CMK (cell line): ENCODE measurements at regions not wholly inside any gene's neighbourhood (a gene's known extent, or its start where the extent isn't known, plus 50 kb on each side); places are given as distances from the start of the nearest gene placed in this dataset.
A peak's percentile ranks its signal among the peaks of the same experiment; 100 is the strongest.
"Not testable (repeated sequence)": the region's sequence is repeated elsewhere in the genome, so short reads cannot be mapped to it uniquely, and the experiment has no call there.

Experiments used
- DNase-seq: peaks from one replicate; pipeline ENCODE4 v3.0.0-alpha.2; 2010; ENCODE audit warnings: low read depth

DNA sequence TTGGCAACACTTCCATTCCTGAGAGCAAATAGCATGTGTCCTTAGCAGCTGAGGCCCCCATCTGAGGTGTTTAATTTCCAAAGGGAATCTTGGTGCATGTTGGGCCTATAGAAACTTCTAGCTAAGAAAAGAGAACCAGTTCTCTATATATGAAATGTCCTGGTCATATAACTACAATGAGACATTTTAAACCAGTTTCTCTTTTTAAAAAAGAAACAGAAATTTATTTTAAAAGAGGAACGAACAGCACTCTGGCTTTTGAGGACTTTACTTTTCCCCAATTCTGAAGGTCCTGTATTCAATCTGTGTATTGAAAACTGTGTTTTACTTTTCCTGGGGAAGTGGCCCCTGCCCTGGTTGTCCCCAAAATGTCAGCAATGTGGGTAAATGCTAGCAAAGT lies 94.0 kb upstream of the FOXN2 start:
- no peak for DNase-seq

DNA sequence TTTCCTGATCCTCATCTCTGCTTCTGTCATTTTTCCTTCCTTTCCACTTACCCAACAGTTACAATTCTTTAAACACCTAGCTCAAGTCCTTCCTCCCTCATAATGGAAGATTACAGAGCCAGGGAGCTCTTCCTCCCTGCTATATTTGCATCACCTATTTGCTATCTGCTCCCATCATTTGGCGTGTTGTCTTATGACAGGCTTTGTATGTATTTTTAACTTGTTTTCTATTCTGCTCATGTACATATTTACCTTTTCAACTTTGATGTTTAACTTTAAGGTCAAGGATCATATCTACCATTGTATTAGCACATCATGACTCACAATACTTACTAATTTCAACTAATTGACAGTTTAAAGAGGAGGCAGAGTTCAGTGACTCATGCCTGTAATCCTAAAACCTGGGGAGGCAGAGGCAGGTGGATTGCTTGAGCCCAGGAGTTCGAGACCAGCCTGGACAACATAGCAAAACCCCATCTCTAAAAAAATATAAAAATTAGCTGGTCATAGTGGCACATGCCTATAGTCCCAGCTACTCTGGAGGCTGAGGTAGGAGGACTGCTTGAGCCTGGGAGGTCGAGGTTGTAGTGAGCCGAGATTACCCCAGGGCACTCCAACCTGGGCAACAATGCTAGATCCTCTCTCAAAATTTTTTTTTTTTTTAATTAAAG lies 92.5 kb upstream of the FOXN2 start:
- DNase-seq: no peak

DNA sequence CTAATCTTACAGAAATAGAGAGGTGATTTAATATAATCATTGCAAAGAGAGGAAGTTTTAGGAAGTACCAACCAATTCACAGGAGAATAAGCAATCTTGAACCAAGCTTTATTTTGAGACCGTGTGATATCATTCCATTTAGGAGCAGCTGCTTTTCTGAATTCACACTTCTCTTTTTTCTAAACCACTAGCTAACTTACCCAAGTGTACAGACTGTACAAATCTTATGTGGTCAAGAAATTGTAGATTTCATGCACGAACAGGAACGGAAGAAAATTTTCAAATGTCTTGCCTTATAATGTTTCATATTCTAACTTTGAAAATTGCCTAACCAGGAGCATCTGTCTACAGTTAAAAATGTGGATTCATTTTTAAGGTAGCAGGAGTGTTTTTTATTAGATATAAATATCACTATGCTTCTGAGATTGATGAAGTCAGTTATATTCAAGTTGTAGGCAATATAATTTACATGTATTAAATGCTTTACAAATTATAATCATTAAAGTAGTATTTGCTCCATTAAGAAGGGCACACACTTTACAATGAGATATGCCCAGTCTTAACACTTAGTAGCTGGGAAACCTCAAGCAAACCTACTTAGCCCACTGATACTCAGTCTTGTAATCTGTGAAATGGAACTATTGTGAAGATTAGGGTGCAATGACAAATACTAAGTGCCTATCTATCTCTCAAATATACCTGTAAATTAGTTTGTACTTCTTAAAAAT lies 86.7 kb upstream of the FOXN2 start:
- DNase-seq: no peak

DNA sequence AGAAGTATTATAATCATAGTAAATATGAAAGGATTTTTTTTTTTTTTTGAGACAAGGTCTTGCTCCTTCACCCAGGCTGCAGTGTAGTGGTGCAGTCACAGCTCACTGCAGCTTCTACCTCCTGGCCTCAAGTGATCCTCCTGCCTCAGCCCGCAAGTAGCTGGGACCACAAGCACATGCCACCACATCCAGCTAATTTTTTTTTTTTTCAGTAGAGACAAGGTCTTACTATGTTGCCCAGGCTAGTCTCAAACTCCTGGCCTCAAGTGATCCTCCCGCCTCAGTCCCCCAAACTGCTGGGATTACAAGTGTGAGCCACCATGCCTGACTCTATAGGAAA lies 86.2 kb upstream of the FOXN2 start:
- DNase-seq: no peak

DNA sequence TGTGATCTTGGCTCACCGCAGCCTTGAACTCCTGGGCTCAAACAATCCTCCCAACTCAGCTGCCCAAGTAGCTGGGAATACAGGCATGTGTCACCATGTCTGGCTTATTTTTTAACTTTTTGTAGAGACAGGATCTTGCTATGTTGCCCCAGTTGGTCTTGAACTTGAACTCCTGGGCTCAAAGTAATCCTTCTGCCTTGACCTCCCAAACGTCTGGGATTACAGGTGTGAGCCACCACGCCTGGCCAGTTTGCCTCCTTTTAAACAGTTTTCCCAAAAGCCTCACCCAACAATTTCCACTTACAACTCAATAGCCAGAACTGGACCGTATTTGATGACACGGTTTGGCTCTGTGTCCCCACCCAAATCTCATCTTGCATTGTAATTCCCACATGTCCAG lies 85.4 kb upstream of the FOXN2 start:
- DNase-seq: no peak

DNA sequence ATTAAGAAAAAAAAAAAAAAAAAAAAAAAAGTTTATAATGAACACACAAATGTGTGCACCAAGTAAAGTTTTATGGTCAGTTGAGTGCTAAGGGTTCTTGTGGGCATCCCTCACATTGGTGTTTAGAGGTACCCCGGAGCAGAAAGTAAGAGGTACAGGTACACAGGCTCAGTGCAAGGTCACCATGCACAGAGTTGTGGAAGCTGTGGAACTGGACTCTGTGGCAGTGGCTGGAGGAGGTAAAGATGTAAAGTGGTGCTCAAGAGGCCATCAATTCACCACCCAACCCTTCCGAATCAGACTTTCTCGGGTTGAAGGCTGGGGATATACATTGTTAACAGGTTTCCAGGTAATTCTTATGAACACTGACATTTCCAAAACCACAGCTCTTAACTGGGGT lies 83.6 kb upstream of the FOXN2 start:
- DNase-seq: no peak

DNA sequence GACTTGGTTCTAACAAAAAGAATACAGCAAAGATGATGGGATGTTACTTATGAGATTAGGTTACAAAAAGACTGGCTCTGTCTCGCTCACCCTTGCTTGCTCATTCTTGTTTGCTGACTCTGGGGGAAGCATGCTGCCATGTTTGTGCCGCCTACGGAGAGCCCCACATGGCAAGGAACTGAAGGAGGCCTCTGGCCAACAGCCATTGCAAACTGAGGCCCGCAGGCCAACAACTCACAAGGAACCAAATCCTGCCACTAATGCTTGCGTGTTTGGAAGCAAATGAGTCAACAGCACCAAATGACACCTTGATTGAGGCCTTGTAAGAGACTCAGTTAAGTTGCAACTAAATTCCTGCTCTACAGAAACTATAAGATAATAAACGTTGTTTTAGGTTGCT lies 82.1 kb upstream of the FOXN2 start:
- no peak for DNase-seq

DNA sequence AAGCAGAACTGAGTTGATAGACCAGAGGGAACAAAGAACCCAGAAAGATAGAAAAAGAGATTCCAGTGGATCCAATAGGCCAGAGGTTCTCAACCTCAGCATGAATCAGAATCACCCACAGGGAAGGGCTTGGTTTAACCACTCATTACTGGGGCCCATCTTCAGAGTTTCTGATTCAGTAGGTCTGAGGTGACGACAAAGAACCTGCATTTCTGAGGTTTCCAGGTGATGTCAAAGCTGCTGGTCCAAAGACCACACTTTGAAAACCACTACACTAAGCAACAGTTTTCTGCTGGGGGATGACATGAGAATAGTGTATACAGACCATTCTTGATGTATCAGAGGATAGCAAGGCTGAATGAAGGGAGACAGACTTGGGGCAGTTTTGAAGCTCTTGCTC lies 81.5 kb upstream of the FOXN2 start:
- DNase-seq: no peak

DNA sequence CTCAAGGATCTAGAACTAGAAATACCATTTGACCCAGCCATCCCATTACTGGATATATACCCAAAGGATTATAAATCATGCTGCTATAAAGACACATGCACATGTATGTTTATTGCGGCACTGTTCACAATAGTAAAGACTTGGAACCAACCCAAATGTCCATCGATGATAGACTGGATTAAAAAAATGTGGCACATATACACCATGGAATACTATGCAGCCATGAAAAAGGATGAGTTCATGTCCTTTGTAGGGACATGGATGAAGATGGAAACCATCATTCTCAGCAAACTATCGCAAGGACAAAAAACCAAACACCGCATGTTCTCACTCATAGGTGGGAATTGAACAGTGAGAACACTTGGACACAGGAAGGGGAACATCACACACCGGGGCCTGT lies 80.7 kb upstream of the FOXN2 start:
- not testable (repeated sequence) for DNase-seq

DNA sequence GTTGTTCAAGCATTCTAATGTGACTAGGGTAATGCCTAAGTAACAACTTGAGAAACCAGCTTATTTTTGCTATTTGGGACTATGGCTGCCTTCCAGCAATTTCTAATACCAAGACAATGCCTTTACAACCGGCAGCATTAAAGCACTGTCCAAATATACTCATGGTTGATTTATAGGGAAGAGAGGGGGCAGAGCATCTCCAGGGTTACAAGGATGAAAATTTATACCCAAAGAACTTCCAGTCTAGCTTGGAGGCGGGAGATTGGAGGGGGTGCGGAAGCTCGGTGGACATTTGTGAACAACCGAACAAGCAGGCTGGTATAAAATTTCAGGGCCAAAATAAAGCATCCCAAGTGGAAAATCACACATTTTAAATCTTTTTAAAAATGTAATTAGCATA lies 79.4 kb upstream of the FOXN2 start:
- DNase-seq: no peak

DNA sequence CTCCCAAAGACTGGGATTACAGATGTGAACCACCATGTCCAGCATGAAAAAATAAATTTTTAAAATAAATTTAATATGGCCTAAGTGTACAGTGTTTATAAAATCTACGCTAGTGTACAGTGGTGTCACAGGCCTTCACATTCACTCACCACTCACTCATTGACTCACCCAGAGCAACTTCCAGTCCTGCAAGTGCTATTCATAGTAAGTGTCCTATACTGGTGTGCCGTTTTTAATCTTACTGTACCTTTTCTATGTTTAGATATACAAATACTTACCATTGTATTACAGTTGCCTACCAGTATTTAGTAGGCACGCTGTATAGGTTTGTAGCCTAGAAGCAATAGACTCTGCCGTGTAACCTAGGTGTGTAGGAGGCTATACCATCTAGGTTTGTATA lies 76.1 kb upstream of the FOXN2 start:
- DNase-seq: no peak

DNA sequence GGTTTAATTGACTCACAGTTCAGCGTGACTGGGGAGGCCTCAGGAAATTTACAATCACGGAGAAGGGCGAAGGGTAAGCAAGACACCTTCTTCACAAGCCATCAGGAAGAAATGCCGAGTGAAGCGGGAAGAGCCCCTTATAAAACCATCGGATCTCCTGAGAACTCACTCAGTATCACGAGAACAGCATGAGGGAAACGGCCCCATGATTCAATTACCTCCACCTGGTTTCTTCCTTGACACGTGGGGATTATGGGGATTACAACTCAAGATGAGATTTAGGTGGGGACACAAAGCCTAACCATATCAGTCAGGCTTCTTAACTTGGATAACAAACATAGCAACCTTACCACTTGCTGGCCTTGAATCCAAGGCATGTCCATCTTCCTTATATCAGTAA lies 73.6 kb upstream of the FOXN2 start:
- no peak for DNase-seq

DNA sequence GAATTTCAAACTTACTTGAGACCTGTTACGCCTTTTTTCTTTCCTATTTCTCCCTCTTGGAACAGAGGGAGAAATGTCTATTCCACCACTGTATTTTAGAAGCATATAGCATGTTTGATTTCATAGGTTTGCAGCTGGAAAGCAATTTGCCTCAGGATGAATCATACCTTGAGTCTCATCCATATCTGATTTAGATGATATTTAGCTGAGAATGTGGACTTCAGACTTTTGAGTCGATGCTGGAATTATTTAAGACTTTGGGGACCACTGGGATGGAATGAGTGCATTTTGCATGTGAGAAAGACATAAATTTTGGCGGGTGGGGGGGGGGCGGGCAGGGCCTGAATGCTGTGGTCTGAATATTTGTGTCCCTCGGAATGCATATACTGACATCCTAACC lies 67.3 kb upstream of the FOXN2 start:
- DNase-seq: no peak

DNA sequence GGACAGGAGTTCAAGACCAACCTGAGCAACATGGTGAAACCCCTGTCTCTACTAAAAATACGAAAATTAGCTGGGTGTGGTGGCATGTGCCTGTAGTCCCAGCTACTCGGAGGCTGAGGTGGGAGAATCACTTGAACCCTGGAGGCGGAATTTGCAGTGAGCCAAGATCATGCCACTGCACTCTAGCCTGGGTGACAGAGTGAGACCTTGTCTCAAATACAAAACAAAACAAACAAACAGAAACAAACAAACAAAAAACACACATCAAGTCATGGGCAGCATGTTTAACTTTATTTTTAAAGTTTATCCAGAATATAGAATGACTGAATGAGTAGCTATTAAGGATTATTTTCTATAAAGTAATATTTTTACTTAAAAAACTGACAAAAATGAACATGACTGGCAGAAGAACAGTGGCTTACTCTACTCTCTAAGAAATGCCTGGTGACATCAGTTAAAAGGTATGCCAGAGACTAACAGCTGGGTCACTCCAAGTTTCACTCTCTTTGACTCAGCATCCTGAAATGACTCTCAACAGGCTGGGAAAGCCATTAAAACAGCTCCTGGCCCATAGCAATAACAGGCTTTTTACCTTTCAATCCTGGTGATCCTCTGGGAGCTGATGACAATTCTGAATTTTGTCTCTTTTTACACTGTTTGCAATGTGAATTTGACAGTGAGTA lies 66.1 kb upstream of the FOXN2 start:
- DNase-seq: no peak

DNA sequence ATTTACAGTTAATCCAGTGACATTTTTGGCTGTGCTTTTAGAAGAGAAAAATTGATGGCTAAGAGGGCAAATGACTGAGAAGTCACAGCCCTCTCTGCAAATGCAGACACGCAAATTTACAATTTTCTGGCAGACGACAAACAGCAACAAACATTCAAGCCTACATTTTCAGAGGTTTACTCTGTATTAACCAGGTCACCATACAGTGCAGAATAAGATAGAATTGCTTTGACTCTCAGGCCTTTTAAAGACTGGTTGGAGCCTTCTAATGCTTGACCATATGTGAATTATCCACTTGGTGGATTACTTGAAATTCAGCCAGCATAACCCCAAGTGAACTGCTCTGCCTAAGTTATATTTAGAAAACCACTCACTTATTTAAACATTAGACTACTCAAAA lies 65.5 kb upstream of the FOXN2 start:
- DNase-seq: no peak

DNA sequence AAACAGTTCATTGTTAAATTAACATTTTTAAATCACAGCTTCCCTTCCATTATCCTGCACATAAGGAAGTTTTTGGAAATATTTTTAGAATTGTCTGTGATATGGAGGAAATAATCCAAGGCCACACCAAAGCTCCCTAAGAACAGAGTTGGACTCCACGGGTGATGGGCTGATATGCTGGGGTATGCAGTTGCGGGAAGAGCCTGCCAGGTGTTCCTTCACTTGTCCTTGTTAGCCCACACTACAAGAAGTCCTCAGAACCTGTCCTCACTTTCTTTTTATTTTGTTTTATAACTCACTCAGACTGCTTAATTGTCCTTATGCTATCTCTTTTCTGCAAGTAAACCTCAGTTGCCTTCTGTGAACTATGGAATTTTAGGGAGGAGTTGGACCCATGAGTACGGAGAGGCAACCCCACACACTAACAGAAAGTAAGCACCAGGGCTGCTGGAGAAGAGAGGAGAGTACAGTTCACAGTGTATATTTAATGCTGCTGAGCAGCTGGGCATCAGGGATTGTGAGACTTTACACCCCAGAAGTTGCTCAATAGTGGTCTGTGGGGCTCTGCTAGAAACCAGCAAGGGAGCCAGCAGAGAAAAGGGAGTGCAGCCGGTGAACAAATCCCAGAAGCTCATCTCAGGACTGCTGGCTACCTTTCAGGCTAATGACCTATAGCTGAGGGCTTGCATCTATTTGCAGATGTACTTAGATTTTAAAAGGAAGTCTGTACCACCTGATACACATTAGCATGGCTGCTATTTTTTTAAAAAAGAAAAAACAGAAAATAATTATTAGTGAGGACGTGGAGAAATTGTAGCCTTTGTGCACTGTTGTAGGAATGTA lies 64.6 kb upstream of the FOXN2 start:
- DNase-seq: no peak

DNA sequence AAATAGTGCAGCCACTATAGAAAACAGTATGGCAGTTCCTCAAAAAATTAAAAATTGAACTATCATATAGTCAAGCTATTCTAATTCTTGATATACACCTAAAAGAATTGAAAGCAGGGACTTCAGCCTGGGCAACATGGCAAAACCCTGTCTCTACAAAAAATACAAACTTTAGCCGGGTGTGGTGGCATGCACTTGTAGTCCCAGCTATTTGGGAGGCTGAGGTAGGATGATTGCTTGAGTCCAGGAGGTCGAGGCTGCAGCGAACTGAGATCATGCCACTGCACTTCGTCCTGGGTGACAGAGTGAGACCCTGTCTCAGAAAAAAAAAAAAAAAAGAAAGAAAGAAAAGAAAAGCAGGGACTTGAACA lies 64.0 kb upstream of the FOXN2 start:
- DNase-seq: no peak

DNA sequence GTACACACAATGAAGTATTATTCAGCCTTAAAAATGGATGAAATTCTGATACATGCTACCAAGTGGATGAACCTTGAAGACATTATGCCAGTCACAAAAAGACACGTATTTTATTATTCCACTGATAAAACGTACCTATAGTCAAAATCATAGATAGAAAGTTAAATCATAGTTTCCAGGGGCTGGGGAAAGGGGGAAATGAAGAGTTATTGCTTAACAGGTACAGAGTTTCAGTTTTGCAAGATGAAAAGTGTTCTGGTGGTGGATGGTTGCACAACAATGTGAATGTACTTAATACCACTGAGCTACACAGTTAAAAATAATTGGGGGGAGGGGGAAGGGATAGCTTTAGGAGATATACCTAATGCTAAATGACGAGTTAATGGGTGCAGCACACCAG lies 63.5 kb upstream of the FOXN2 start:
- DNase-seq: no peak

DNA sequence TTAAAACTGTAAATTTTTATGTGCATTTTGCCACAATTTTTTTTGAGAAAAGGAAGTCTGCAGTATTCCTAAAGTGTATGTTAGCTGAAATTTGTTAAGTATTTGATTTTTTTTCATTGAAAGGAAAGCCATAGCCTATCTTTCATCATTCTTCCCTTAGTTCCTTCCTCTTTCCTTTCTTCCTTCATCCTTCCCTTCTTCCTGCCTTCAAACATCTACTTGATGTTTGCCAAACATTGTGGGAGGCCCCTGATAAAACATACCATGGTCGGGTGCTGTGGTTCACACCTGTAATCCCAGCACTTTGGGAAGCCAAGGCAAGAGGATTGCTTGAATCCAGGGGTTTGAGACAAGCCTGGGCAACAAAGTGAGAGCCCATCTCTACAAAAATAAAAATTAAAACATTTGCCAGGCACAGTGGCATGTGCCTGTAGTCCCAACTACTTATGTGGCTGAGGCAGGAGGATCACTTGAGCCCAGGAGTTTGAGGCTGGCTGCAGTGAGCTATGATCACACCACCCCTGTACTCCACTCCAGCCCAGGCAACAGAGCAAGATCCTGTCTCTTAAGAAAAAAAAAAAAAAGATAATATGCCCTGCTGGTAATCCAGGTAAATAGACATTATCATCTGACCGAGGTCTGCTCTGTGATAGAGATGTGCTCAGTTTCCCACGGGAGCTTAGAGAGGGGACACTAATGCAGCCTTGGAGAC lies 62.9 kb upstream of the FOXN2 start:
- DNase-seq: no peak

DNA sequence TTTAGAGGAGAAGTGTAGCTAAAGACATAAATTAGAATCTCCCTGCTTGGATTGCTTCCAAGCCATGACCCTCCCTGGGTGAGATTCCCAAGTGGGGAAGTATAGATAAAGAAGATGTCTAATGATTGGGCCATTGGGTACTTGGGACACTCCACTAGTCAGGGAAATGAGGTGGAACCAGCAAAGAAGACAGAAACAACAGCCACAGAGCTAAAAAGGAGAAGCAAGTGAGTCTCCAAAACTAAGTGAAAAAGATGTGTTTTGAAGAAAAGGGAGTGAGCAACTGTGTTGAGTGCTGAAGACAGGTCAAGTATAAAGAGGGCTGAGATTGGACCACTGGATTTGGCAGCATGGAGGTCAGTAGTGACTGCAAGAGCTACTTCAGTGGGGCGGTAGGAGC lies 61.2 kb upstream of the FOXN2 start:
- DNase-seq: peak; percentile 9

DNA sequence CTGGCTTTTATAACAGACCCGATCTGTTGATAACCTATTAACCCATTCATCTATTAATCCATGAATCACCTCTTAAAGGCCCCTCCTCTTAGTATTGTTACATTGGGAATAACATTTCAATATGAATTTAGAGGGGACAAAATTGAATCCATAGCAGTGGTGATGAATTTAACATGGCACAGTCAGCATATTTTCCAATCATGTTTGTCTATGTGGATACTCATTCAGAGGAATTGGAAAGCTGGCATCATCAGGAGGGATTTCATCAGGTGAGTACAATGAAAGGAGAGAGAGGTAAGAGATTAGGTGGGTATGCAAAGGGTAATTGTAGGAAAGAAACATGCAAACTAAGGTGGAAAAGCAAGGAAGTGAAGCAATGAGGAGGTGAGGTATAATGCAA lies 59.6 kb upstream of the FOXN2 start:
- no peak for DNase-seq

DNA sequence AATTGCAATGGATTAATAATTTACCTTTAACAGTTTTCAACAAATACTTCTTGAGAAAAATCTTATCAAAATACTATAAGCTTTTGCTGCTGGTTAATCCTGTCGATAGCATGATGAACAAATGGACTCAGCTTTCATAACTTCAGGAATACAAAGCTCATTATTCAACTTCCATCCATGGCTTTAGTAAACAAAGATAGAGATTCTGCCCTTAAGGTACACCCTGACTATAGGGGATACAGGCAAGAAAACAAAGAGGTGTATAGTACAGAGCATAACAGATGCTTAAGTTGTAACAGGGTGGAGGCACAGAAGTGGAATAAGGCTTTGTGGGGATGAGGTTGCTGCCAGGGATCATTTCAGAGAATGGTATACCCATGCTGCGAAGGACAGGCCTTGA lies 57.0 kb upstream of the FOXN2 start:
- DNase-seq: no peak
